Left ventricle myocardium superior (tissue), 1 donor: ENCODE measurements at regions not wholly inside any gene's neighbourhood (a gene's known extent, or its start where the extent isn't known, plus 50 kb on each side); places are given as distances from the start of the nearest gene placed in this dataset.

Experiments
- ATAC-seq: fragments of 200-7000 bp; cut with Tn5 transposase; one replicate; pipeline ENCODE4 v1.9.1; 2020; ENCODE audit warnings: mild to moderate bottlenecking, moderate library complexity
- DNase-seq: peaks from one replicate; pipeline ENCODE4 v3.0.0-alpha.2; 2020
- intact Hi-C: fragments of 100-400 bp; cut with micrococcal nuclease; formaldehyde crosslinking; loops from one replicate; pipeline ENCODE4 v1.11.0; 2022
- donor health status: DM: no; HTN: yes; CAD: no; lungs with severe emphysema.

GRCh38 chr2:67871686-67872412 lies 191.0 kb downstream of the C1D start:
- intact Hi-C loops, result no loop called here
- DNase-seq (no peak), ATAC-seq (no peak)

DNA sequence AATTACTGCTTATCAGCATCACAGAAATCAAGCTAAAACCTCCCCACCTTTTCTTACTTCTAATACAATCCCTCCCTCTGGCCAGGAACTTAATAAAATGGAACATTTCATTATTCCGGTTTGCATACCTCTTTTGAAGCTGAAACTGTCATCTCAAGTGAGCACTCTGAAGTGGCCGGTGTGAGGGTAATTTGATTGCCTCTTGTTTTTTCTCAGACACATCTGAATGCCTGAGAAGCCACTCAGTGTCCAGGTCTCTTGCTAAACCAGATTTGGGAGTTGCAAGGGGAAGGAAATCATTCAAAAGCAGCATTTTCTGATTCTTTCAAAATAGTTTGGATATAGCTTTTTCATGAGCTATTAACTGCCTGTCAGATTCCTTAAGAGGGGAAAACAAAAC lies 190.3 kb downstream of the C1D start:
- no peak for ATAC-seq

GRCh38 chr2:67873916-67874315 lies 188.9 kb downstream of the C1D start:
- no peak for ATAC-seq
- DNase-seq, result no peak
- intact Hi-C loops, result no loop called here

More for the DNA sequence above, 190.3 kb downstream of the C1D start:
- intact Hi-C loops, result no loop called here
- no peak for DNase-seq

GRCh38 chr2:67876176-67876575 lies 186.6 kb downstream of the C1D start:
- no peak for ATAC-seq
- no peak for DNase-seq
- intact Hi-C loops, result no loop called here

DNA sequence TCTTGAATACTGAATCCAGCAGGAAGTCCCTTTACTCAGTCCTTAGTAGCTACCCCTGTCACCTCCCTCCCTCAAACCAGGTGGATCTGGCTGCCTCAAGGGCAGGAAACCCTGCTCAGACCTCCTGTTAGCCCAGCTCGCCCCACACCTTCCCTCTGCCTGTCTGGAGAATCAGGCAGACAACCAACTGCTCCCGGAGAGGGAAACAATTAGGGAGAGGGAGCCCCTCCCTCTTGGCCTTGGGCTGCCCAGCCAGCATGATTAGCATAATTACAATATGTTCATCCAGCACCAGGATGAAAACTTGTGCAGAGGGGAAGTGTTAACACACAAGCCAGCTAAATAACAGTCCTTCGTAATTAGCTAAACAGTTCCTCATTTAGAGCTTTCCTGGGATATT lies 185.5 kb downstream of the C1D start:
- intact Hi-C loops, result no loop called here
- no peak for ATAC-seq

GRCh38 chr2:67878743-67879142 lies 184.1 kb downstream of the C1D start:
- DNase-seq, result no peak
- intact Hi-C loops, result no loop called here
- peak; percentile 70 for ATAC-seq

More for the DNA sequence above, 185.5 kb downstream of the C1D start:
- no peak for DNase-seq

- DNase-seq (no peak), ATAC-seq (no peak)
- intact Hi-C loops, result no loop called here
These were observed 183.1 kb downstream of the C1D start for GRCh38 chr2:67879586-67880290.

DNA sequence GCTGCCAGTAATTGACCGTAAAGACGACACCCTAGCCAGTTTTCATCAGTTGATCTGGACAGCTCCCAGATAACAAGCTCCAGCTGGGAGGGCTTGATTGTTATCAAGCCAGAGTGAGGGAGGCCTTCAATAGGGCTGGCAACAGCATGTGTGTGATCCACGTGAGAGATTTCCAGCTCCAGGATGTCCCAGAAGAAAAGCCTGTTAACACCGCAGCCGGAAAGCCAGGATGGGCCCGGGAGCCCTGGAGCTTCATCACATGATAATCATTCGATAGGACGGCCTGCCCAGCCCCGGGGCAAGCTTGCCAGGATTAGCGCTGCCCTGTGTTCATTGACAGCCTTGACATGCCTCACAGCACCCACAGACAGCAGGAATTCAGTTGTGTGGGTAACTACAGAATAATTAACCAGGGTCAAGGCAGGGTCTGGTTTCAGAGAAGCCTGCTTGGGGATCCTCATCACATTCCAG lies 182.5 kb downstream of the C1D start:
- DNase-seq, result peak; percentile 30
- ATAC-seq, result no peak

GRCh38 chr2:67881816-67882215 lies 181.0 kb downstream of the C1D start:
- intact Hi-C loops, result no loop called here
- ATAC-seq, result no peak
- no peak for DNase-seq

More for the DNA sequence above, 182.5 kb downstream of the C1D start:
- intact Hi-C loops, result no loop called here

- ATAC-seq (no peak), DNase-seq (no peak)
- intact Hi-C loops, result no loop called here
These were observed 179.3 kb downstream of the C1D start for GRCh38 chr2:67883316-67884087.

GRCh38 chr2:67888351-67889005 lies 174.3 kb downstream of the C1D start:
- no peak for ATAC-seq
- no peak for DNase-seq
- intact Hi-C loops, result no loop called here

DNA sequence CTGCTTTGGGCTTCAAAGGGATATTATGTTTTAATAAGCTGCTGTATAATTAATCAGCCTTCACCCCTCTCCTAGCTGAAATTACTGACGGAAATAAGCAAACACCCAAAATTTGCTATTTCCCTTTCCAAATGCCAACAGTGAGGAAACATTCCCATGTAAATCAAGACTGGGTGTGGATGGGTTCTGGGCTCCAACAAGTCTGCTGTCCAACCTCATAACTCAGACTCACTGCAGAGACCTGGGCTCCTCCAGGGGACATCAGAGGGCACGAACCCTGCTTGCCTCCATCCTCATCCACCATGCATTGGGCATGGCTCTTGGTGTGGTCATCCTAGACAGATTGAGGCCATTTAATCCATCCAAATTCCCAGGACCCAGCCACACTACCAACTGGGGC lies 173.7 kb downstream of the C1D start:
- no peak for ATAC-seq
- intact Hi-C loops, result no loop called here
- no peak for DNase-seq

- intact Hi-C loops, result no loop called here
- ATAC-seq, result no peak
- no peak for DNase-seq
These were observed 171.2 kb downstream of the C1D start for GRCh38 chr2:67891642-67892041.

- ATAC-seq (no peak), DNase-seq (no peak)
- intact Hi-C loops, result no loop called here
These were observed 170.4 kb downstream of the C1D start for GRCh38 chr2:67892339-67892846.

DNA sequence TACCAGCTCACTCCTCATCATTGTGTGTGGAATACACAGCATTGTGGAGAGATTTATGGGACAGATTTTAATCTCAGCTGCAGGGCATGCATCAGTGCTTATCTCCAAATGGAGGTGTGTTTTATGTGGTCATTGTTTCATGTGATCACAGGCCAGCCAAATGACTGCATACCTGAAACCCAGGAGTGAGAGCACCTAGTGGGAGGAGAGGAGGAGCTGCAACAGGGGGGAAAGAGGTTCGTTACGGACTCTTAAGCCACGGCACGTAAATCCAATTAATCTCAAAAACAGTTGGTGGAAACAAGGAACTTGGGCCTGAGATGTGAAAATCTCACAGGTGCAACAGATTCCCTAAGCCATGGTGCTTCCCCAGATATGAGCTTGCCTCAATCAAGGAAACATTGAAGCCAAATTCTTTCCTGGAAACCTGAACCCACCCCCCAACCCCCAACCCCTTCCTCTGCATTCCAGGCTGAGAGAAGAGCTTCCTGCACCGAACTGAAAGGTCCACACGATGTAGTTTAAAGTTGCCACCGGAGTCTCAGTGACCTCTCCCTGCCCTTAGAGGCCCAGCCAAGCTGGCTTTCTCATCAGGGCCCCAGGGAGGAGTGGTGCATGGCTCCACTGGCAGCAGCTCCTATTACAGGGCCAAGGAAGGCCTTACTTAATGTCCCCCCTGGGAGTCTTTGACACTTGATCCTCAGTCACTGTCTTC lies 167.4 kb downstream of the C1D start:
- intact Hi-C loops, result no loop called here
- no peak for DNase-seq
- ATAC-seq, result no peak

DNA sequence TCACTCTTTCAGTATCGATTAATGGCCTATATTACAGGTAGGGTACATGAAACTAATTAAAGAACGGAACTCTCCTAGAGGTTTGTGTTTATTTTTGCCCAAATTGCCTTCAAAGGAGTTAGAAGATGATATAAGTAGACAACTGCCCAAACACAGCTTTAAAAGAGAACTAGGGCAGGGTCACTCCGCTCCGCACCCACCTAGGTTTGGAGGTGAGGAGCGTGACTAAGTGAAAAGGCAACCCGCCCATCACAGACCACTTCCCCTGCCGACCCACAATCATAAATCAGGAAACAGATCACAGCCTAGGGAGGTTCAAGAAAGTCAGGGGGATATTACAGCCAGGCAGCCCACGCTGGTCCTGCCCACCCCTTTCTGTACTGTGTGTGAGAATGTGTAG lies 166.7 kb downstream of the C1D start:
- DNase-seq, result no peak
- ATAC-seq, result no peak
- intact Hi-C loops, result no loop called here

DNA sequence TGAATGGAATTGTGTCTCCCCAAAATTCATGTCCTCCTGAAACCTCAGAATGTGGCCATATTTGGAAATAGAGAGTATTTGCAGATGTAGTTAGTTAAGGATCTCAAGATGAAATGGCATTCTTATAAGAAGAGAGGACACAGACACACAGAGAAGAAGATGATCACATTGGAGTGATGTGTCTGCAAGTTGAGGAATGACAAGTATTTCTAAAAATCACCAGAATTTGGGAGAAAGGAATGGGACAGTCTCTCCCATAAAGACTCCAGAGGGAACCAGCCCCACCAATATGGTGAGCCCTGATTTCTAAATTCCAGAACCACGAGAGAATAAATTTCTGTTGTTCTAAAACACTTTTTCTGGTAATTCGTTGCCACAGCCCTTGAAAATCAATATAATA lies 166.3 kb downstream of the C1D start:
- no peak for DNase-seq
- ATAC-seq, result no peak
- intact Hi-C loops, result no loop called here

- ATAC-seq, result no peak
- intact Hi-C loops, result no loop called here
- no peak for DNase-seq
These were observed 164.2 kb downstream of the C1D start for GRCh38 chr2:67898595-67898994.

DNA sequence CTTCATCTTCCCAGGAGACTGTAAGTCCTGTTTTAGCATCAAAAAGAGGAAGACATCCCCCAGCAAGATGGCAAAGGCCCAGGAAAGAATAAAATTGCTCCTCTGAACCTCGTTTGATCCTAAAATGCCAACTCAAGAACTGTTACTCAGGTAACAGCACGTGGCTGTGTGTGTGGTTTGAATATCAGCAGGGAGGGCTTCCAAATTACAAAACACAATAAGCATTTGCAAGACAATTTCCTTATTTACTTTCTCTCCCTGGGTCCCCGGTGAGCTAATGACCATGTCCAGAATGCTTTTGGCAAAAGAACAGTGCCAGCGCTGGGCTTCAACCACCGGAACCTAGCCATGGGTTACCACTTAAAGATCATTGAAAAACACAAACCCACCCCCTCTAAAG lies 163.6 kb downstream of the C1D start:
- DNase-seq, result no peak
- ATAC-seq, result no peak
- intact Hi-C loops, result no loop called here
